ENCODE measurements at regions not wholly inside any gene's neighbourhood (a gene's known extent, or its start where the extent isn't known, plus 50 kb on each side); places are given as distances from the start of the nearest gene placed in this dataset.

GRCh38 chr4:1506956-1507721 is 100.9 kb upstream of the NKX1-1 start:
- H3K27ac ChIP-seq = no peak overlapping the region
- TF ChIP-seq ZFX (IDR thresholded peaks at IDR 0.05) (no peak), CTCF (conservative IDR thresholded peaks at IDR 0.05) (no peak)

DNA sequence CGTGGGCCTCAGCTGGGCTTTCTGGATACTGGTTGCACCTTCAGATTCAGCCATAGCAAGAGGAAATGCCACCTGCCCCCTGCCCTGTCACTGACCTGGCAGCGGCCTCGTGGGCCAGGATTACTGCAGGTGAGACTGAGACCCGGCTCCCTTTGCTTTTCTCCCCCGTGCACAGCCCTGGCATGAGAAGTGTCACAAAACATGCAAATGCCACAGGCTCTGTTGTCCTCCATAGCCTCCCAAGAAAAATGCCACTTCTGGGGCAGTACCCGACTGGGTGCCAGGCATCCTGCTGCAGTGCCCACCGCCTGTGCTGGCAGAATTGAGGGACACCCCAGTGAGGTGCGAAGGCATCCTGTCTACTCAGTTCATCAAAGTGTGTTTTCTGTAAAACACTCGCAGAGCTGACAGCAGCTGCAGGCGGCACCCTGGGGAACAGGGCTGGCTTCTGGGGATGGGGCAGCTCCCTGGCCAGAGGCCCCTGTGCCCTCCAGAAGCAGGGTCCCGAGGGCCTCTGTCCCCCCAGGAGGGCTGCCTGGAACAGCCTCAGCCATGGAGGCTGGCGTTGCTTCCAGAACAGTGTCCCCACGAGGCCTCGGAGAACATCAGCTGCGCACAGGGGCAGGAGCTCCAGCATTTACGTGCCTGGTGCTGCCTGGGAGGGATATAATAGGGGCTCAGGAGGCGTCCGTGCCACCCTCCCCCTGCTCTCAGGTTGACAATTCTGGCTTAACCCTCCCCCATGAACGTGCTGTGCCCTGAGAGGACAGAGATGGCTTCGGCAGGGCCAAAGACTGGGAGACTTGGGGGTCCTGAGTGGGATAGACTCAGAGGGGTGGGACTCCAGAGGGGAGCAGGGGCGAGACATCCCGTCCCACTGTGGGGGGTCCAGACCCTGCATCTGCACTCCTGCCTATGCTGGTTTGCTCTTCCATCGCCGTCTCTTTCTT is 99.5 kb upstream of the NKX1-1 start:
- no peak overlapping the region for H3K27ac ChIP-seq
- no peak for TF ChIP-seq ZFX (IDR thresholded peaks at IDR 0.05)
- no peak for TF ChIP-seq CTCF (conservative IDR thresholded peaks at IDR 0.05)

GRCh38 chr4:1504595-1505500 is 98.6 kb upstream of the NKX1-1 start:
- no peak overlapping the region for H3K27ac ChIP-seq
- TF ChIP-seq ZFX (IDR thresholded peaks at IDR 0.05) (no peak), CTCF (conservative IDR thresholded peaks at IDR 0.05) (no peak)

GRCh38 chr4:1503583-1504471 is 97.6 kb upstream of the NKX1-1 start:
- no peak for TF ChIP-seq ZFX (IDR thresholded peaks at IDR 0.05)
- TF ChIP-seq CTCF (conservative IDR thresholded peaks at IDR 0.05) = no peak

GRCh38 chr4:1502976-1503375 is 96.7 kb upstream of the NKX1-1 start:
- TF ChIP-seq ZFX (IDR thresholded peaks at IDR 0.05) (no peak), CTCF (conservative IDR thresholded peaks at IDR 0.05) (no peak)
- no peak overlapping the region for H3K27ac ChIP-seq

More at GRCh38 chr4:1503583-1504471, 97.6 kb upstream of the NKX1-1 start:
- H3K27ac ChIP-seq = no peak overlapping the region

- no peak for TF ChIP-seq ZFX (IDR thresholded peaks at IDR 0.05)
- TF ChIP-seq CTCF (conservative IDR thresholded peaks at IDR 0.05) = no peak
Observed at GRCh38 chr4:1502501-1502886, 96.3 kb upstream of the NKX1-1 start.

More at GRCh38 chr4:1502501-1502886, 96.3 kb upstream of the NKX1-1 start:
- H3K27ac ChIP-seq = no peak overlapping the region

All from C4-2B (cell line).